ENCODE measurements at regions not wholly inside any gene's neighbourhood (a gene's known extent, or its start where the extent isn't known, plus 50 kb on each side); places are given as distances from the start of the nearest gene placed in this dataset.

DNA sequence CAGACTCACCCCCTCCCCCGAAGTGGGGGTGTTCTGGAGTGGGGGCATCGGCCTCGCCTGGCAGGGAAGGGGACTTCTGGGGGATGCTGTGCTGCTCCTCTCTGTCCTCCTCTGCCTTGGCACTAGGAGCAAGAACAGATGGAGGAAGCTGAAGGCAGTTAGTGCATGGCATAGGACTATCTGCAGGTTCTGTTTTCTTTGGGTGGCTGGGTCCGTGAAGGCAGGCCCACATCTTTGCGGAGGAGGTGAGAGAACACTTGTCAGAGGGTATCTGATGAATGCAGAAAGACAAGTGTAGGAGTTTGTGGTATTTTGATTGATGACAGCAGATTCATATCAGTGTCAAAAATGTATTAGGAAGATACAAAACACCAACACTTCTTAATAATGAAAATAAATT lies 411.4 kb downstream of the TSN start:
- Histone ChIP-seq H3K27ac (ENCODE audit: low read depth in 1 of 3, low read length in 2 of 3) (no peak overlapping the region), H3K4me3 (ENCODE audit: low read depth in 1 of 3, low read length in 3 of 3) (no peak overlapping the region), H3K27me3 (ENCODE audit: control insufficient read depth in 3 of 3, insufficient read depth in 3 of 3, low read length in 3 of 3) (peaks cover 0 to 7% (median 0%) of the 10 kb centered on the region in 3 donors), H3K9me3 (ENCODE audit: control insufficient read depth in 2 of 2, insufficient read depth in 1 of 2, low read depth in 1 of 2, low read length in 1 of 2) (no peaks in the 10 kb centered on the region), H3K36me3 (ENCODE audit: control insufficient read depth in 3 of 3, insufficient read depth in 2 of 3, low read depth in 1 of 3, low read length in 3 of 3) (no peaks in the 10 kb centered on the region), H3K4me1 (ENCODE audit: control insufficient read depth in 3 of 3, insufficient read depth in 2 of 3, low read depth in 1 of 3, low read length in 2 of 3) (no peaks in the 10 kb centered on the region)
- DNase-seq (no peak), FAIRE-seq (no peak)
- WGBS, 3 donors: 66 to 80% (median 72%) methylated on average over 5 of the region's 5 CpGs

DNA sequence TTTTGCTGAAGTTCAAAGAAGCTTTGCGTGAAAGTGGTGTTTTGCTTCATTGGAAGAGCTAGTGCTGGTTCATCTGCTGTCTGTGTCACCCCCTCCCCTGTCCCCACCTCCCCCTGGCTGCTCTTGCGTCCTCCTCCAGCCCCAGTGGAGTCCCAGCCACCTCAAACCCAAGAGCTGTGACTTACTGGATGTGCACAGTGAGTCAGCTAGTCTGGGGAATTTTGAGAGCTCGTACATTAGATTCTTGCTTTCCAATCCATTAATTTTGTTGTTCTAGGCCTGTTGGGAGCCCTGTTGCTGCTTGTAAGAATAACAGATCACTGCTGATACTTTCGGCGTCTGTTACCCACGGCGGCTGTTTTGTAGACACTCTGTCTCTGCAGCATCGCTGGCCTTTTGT lies 412.1 kb downstream of the TSN start:
- Histone ChIP-seq H3K27ac (ENCODE audit: low read depth in 1 of 3, low read length in 2 of 3) (no peak overlapping the region), H3K36me3 (ENCODE audit: control insufficient read depth in 3 of 3, insufficient read depth in 2 of 3, low read depth in 1 of 3, low read length in 3 of 3) (no peaks in the 10 kb centered on the region), H3K4me3 (ENCODE audit: low read depth in 1 of 3, low read length in 3 of 3) (no peak overlapping the region), H3K27me3 (ENCODE audit: control insufficient read depth in 3 of 3, insufficient read depth in 3 of 3, low read length in 3 of 3) (peaks cover 0 to 7% (median 0%) of the 10 kb centered on the region in 3 donors), H3K9me3 (ENCODE audit: control insufficient read depth in 2 of 2, insufficient read depth in 1 of 2, low read depth in 1 of 2, low read length in 1 of 2) (no peaks in the 10 kb centered on the region), H3K4me1 (ENCODE audit: control insufficient read depth in 3 of 3, insufficient read depth in 2 of 3, low read depth in 1 of 3, low read length in 2 of 3) (no peaks in the 10 kb centered on the region)
- DNase-seq (no peak), FAIRE-seq (no peak)
- 68 to 78% (median 72%) methylated on average over 8 of the region's 8 CpGs for WGBS, 3 donors

DNA sequence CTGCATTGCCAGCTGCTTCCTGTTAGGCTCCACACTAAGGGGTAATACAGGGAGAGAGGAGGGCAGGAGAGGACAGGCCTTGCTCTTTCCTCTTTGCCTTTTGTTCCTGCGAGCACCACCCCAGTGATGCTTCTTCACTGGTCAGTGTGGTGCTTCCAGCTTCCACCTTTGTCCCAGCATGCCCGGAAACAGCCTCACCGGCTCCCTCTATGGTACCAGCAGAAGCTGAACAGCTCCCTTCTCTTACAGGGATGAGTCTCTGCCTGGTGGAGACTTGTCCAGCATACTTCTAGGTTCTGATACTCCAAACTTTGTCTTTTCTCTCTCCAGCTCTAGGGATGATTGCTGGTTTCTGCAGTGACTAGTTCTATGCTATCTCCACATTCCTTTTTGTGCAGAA lies 413.3 kb downstream of the TSN start:
- FAIRE-seq: no peak

GRCh38 chr2:122172812-122173211 lies 417.4 kb downstream of the TSN start:
- Histone ChIP-seq H3K4me3 (ENCODE audit: low read depth in 1 of 3, low read length in 3 of 3) (no peak overlapping the region), H3K36me3 (ENCODE audit: control insufficient read depth in 3 of 3, insufficient read depth in 2 of 3, low read depth in 1 of 3, low read length in 3 of 3) (no peaks in the 10 kb centered on the region), H3K27ac (ENCODE audit: low read depth in 1 of 3, low read length in 2 of 3) (no peak overlapping the region), H3K4me1 (ENCODE audit: control insufficient read depth in 3 of 3, insufficient read depth in 2 of 3, low read depth in 1 of 3, low read length in 2 of 3) (no peaks in the 10 kb centered on the region), H3K27me3 (ENCODE audit: control insufficient read depth in 3 of 3, insufficient read depth in 3 of 3, low read length in 3 of 3) (peaks cover 0 to 3% (median 0%) of the 10 kb centered on the region in 3 donors), H3K9me3 (ENCODE audit: control insufficient read depth in 2 of 2, insufficient read depth in 1 of 2, low read depth in 1 of 2, low read length in 1 of 2) (no peaks in the 10 kb centered on the region)
- WGBS, 3 donors: 88 to 96% (median 89%) methylated on average over 2 of the region's 2 CpGs
- DNase-seq (no peak), FAIRE-seq (no peak)

More for the DNA sequence above, 413.3 kb downstream of the TSN start:
- H3K4me3 ChIP-seq (ENCODE audit: low read depth in 1 of 3, low read length in 3 of 3): no peak overlapping the region
- H3K27me3 ChIP-seq (ENCODE audit: control insufficient read depth in 3 of 3, insufficient read depth in 3 of 3, low read length in 3 of 3): peaks cover 0 to 7% (median 0%) of the 10 kb centered on the region in 3 donors
- no peak overlapping the region for H3K27ac ChIP-seq (ENCODE audit: low read depth in 1 of 3, low read length in 2 of 3)
- no peak for DNase-seq
- no peaks in the 10 kb centered on the region for H3K36me3 ChIP-seq (ENCODE audit: control insufficient read depth in 3 of 3, insufficient read depth in 2 of 3, low read depth in 1 of 3, low read length in 3 of 3)
- H3K9me3 ChIP-seq (ENCODE audit: control insufficient read depth in 2 of 2, insufficient read depth in 1 of 2, low read depth in 1 of 2, low read length in 1 of 2): no peaks in the 10 kb centered on the region
- WGBS, 3 donors: 35 to 77% (median 48%) methylated on average over 3 of the region's 3 CpGs
- no peaks in the 10 kb centered on the region for H3K4me1 ChIP-seq (ENCODE audit: control insufficient read depth in 3 of 3, insufficient read depth in 2 of 3, low read depth in 1 of 3, low read length in 2 of 3)

GRCh38 chr2:122174061-122174460 lies 418.6 kb downstream of the TSN start:
- FAIRE-seq (no peak), DNase-seq (no peak)
- WGBS, 3 donors: 74 to 80% (median 75%) methylated on average over 6 of the region's 6 CpGs
- Histone ChIP-seq H3K36me3 (ENCODE audit: control insufficient read depth in 3 of 3, insufficient read depth in 2 of 3, low read depth in 1 of 3, low read length in 3 of 3) (no peaks in the 10 kb centered on the region), H3K4me1 (ENCODE audit: control insufficient read depth in 3 of 3, insufficient read depth in 2 of 3, low read depth in 1 of 3, low read length in 2 of 3) (no peaks in the 10 kb centered on the region), H3K9me3 (ENCODE audit: control insufficient read depth in 2 of 2, insufficient read depth in 1 of 2, low read depth in 1 of 2, low read length in 1 of 2) (no peaks in the 10 kb centered on the region), H3K4me3 (ENCODE audit: low read depth in 1 of 3, low read length in 3 of 3) (no peak overlapping the region), H3K27ac (ENCODE audit: low read depth in 1 of 3, low read length in 2 of 3) (no peak overlapping the region), H3K27me3 (ENCODE audit: control insufficient read depth in 3 of 3, insufficient read depth in 3 of 3, low read length in 3 of 3) (no peaks in the 10 kb centered on the region)

- WGBS, 3 donors: 73 to 76% (median 74%) methylated on average over 6 of the region's 6 CpGs
- DNase-seq: no peak
- Histone ChIP-seq H3K27ac (ENCODE audit: low read depth in 1 of 3, low read length in 2 of 3) (no peak overlapping the region), H3K4me3 (ENCODE audit: low read depth in 1 of 3, low read length in 3 of 3) (no peak overlapping the region), H3K9me3 (ENCODE audit: control insufficient read depth in 2 of 2, insufficient read depth in 1 of 2, low read depth in 1 of 2, low read length in 1 of 2) (peaks cover 0 to 7% of the 10 kb centered on the region in 2 donors), H3K4me1 (ENCODE audit: control insufficient read depth in 3 of 3, insufficient read depth in 2 of 3, low read depth in 1 of 3, low read length in 2 of 3) (no peaks in the 10 kb centered on the region), H3K36me3 (ENCODE audit: control insufficient read depth in 3 of 3, insufficient read depth in 2 of 3, low read depth in 1 of 3, low read length in 3 of 3) (no peaks in the 10 kb centered on the region), H3K27me3 (ENCODE audit: control insufficient read depth in 3 of 3, insufficient read depth in 3 of 3, low read length in 3 of 3) (no peaks in the 10 kb centered on the region)
- FAIRE-seq: no peak
Observed at GRCh38 chr2:122179492-122180165, 424.2 kb downstream of the TSN start.

DNA sequence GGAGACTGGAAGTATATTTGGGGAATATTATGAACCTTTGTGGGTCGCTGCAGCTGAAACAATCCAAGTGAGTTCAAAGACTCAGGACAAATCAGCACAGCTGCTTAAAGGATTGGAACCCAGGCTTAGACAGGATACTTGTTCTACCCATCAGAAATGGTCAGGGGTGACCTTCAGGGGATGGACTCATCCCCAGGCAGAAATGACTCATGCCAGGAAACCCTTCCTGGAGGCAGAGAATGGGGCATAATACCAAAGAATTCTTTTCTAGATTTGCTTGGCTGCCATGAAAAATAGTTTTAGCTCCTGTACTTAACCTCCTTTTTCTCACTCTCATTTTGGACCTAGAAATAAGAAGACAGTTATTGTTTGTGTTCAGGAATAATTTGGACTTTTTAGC lies 425.5 kb downstream of the TSN start:
- no peak overlapping the region for H3K4me3 ChIP-seq (ENCODE audit: low read depth in 1 of 3, low read length in 3 of 3)
- whole genome bisulfite sequencing, 3 donors: 85 to 94% (median 92%) methylated on average over 1 of the region's 1 CpG
- H3K9me3 ChIP-seq (ENCODE audit: control insufficient read depth in 2 of 2, insufficient read depth in 1 of 2, low read depth in 1 of 2, low read length in 1 of 2): peaks cover 0 to 7% of the 10 kb centered on the region in 2 donors
- no peaks in the 10 kb centered on the region for H3K27me3 ChIP-seq (ENCODE audit: control insufficient read depth in 3 of 3, insufficient read depth in 3 of 3, low read length in 3 of 3)
- H3K27ac ChIP-seq (ENCODE audit: low read depth in 1 of 3, low read length in 2 of 3): no peak overlapping the region
- no peak for DNase-seq
- no peaks in the 10 kb centered on the region for H3K4me1 ChIP-seq (ENCODE audit: control insufficient read depth in 3 of 3, insufficient read depth in 2 of 3, low read depth in 1 of 3, low read length in 2 of 3)
- FAIRE-seq: no peak
- no peaks in the 10 kb centered on the region for H3K36me3 ChIP-seq (ENCODE audit: control insufficient read depth in 3 of 3, insufficient read depth in 2 of 3, low read depth in 1 of 3, low read length in 3 of 3)

DNA sequence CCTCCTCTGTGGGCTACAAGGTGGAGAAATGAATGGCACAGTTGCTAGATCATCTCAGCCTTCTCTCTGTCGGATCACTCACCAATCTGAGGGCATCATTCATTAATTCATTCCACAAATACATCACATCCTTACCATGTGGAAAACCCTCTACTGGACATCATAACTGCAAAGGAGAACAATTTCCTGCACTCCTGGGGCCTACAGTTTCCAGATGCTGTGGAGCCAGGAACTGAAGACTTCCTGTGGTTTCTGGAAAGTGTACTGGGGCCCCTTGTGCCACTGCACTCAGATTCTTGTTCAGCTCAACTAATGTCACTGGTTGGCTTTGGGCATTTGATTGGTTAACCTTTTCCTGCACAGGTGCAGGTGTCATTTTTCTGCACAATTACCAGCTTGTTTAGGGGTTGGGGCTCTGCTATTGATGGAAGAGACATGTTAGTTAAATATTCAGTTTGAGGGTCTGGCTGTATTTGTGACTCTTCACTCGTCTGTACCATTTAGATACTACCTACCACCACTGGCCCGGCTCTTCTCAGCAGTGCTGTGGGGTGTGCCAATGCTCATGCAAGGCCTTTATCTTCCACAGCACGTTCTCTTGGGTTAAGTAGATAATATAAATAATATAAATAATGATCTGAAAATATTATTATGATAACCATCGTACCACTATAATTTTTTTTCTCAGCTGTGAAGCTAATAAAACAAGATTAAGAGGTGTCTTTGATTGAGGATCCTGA lies 427.3 kb downstream of the TSN start:
- H3K36me3 ChIP-seq (ENCODE audit: control insufficient read depth in 3 of 3, insufficient read depth in 2 of 3, low read depth in 1 of 3, low read length in 3 of 3): no peaks in the 10 kb centered on the region
- DNase-seq (no peak), FAIRE-seq (no peak)
- 49 to 56% (median 51%) methylated on average over 5 of the region's 5 CpGs for WGBS, 3 donors
- H3K9me3 ChIP-seq (ENCODE audit: control insufficient read depth in 2 of 2, insufficient read depth in 1 of 2, low read depth in 1 of 2, low read length in 1 of 2): peaks cover 0 to 7% of the 10 kb centered on the region in 2 donors
- H3K27me3 ChIP-seq (ENCODE audit: control insufficient read depth in 3 of 3, insufficient read depth in 3 of 3, low read length in 3 of 3): no peaks in the 10 kb centered on the region
- H3K27ac ChIP-seq (ENCODE audit: low read depth in 1 of 3, low read length in 2 of 3): no peak overlapping the region
- H3K4me1 ChIP-seq (ENCODE audit: control insufficient read depth in 3 of 3, insufficient read depth in 2 of 3, low read depth in 1 of 3, low read length in 2 of 3): no peaks in the 10 kb centered on the region
- H3K4me3 ChIP-seq (ENCODE audit: low read depth in 1 of 3, low read length in 3 of 3): no peak overlapping the region
